ENCODE measurements at regions not wholly inside any gene's neighbourhood (a gene's known extent, or its start where the extent isn't known, plus 50 kb on each side); places are given as distances from the start of the nearest gene placed in this dataset.

DNA sequence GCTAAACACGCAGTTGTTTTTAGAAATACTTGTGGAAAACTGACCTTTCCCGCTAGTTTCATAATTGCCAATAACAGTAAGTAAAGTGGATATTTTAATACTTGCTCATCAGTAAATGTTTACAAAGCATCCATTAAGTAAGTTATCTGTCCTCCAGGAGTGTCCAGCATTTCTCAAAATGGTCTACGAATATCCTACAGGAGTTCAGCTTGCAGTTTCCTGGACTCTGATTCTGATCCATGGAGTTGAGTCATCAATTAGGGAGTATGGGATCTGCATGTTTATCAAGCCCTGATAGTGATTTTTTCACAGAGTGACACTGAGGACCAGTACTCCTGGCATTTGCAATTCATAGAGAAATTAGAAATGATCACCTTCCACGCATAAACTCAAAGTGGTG is 325.2 kb upstream of the AADAT start:
- ATAC-seq (ENCODE audit: low read depth) (no peak), DNase-seq (ENCODE audit: low spot score) (no peak)
- no peak overlapping the region for H3K4me3 ChIP-seq (ENCODE audit: severe bottlenecking)
- H3K27me3 ChIP-seq (ENCODE audit: insufficient read depth, poor library complexity, severe bottlenecking) = no peaks in the 10 kb centered on the region
- no peaks in the 10 kb centered on the region for H3K4me1 ChIP-seq (ENCODE audit: insufficient read depth, poor library complexity, severe bottlenecking)
- no peaks in the 10 kb centered on the region for H3K36me3 ChIP-seq (ENCODE audit: low read depth)
- no peak overlapping the region for H3K27ac ChIP-seq (ENCODE audit: poor library complexity, severe bottlenecking)
- H3K9me3 ChIP-seq (ENCODE audit: severe bottlenecking) = no peaks in the 10 kb centered on the region
- TF ChIP-seq, protein P1, sequence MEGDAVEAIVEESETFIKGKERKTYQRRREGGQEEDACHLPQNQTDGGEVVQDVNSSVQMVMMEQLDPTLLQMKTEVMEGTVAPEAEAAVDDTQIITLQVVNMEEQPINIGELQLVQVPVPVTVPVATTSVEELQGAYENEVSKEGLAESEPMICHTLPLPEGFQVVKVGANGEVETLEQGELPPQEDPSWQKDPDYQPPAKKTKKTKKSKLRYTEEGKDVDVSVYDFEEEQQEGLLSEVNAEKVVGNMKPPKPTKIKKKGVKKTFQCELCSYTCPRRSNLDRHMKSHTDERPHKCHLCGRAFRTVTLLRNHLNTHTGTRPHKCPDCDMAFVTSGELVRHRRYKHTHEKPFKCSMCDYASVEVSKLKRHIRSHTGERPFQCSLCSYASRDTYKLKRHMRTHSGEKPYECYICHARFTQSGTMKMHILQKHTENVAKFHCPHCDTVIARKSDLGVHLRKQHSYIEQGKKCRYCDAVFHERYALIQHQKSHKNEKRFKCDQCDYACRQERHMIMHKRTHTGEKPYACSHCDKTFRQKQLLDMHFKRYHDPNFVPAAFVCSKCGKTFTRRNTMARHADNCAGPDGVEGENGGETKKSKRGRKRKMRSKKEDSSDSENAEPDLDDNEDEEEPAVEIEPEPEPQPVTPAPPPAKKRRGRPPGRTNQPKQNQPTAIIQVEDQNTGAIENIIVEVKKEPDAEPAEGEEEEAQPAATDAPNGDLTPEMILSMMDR (IDR thresholded peaks at IDR 0.05; ENCODE audit: poor library complexity, severe bottlenecking) = no peak

DNA sequence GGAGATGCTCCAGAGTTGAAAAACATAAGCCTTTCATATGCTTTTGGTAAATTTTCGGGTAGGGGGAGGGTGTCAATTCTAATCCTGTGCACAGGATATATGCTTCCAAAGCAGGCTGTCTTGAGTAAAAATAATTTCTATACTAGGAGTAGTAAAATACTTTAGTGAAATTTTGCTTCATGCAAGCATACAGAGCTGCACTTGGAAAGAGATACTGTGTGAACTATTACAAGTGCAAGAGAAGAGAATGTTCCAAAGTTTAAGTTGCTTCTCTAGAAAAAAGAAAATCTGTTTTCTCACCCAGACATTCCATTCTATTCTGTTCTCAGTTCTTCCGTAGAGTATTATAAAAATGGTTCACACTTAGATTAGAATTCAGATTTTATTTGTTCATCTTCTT is 324.6 kb upstream of the AADAT start:
- TF ChIP-seq, protein P1 (IDR thresholded peaks at IDR 0.05; ENCODE audit: poor library complexity, severe bottlenecking) = no peak
- DNase-seq (ENCODE audit: low spot score) = no peak
- no peaks in the 10 kb centered on the region for H3K36me3 ChIP-seq (ENCODE audit: low read depth)
- no peaks in the 10 kb centered on the region for H3K4me1 ChIP-seq (ENCODE audit: insufficient read depth, poor library complexity, severe bottlenecking)
- no peaks in the 10 kb centered on the region for H3K9me3 ChIP-seq (ENCODE audit: severe bottlenecking)
- no peak overlapping the region for H3K4me3 ChIP-seq (ENCODE audit: severe bottlenecking)
- H3K27me3 ChIP-seq (ENCODE audit: insufficient read depth, poor library complexity, severe bottlenecking) = no peaks in the 10 kb centered on the region
- H3K27ac ChIP-seq (ENCODE audit: poor library complexity, severe bottlenecking) = no peak overlapping the region
- no peak for ATAC-seq (ENCODE audit: low read depth)

DNA sequence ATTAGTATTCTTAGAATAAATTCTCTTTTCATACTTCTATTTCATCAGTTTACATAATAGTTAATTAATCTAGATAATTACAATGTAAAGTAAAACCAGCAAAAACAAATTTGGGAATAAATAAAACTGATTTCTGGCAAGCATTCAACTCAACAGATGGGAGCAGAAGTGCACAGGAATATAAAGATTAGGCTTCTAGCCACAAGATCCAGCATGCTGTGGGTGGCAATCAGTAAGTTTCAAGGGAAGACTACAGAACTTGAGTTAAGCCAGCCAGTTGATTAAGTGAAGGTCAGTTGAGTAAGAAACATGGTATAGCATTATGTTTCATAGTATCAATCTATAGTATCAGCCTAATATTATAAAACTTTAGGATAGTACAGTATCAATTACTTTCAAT is 324.2 kb upstream of the AADAT start:
- no peak overlapping the region for H3K27ac ChIP-seq (ENCODE audit: poor library complexity, severe bottlenecking)
- no peaks in the 10 kb centered on the region for H3K4me1 ChIP-seq (ENCODE audit: insufficient read depth, poor library complexity, severe bottlenecking)
- H3K36me3 ChIP-seq (ENCODE audit: low read depth) = no peaks in the 10 kb centered on the region
- no peaks in the 10 kb centered on the region for H3K9me3 ChIP-seq (ENCODE audit: severe bottlenecking)
- ATAC-seq (ENCODE audit: low read depth) (no peak), DNase-seq (ENCODE audit: low spot score) (no peak)
- TF ChIP-seq, protein P1 (IDR thresholded peaks at IDR 0.05; ENCODE audit: poor library complexity, severe bottlenecking) = no peak
- no peak overlapping the region for H3K4me3 ChIP-seq (ENCODE audit: severe bottlenecking)
- H3K27me3 ChIP-seq (ENCODE audit: insufficient read depth, poor library complexity, severe bottlenecking) = no peaks in the 10 kb centered on the region

DNA sequence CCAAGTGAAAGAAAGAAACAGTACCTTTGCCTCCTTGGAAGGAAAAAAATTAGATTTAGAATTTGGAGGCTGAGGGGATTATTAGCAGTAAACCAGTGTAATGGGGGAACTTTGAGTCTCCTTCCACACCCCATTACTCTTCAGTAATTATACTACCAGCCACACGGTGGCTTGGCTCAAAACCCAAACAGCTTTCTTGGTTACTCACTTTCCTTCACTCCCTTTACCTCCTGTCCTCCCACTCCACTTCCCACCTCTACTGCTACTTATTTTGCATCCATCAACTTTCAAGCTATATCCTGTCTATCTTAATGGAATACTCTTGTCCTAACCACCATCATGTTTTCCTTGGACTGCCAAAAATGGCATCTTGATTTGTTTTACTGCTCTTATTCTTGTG is 310.6 kb upstream of the AADAT start:
- TF ChIP-seq, protein P1 (IDR thresholded peaks at IDR 0.05; ENCODE audit: poor library complexity, severe bottlenecking) = no peak
- Histone ChIP-seq H3K27me3 (ENCODE audit: insufficient read depth, poor library complexity, severe bottlenecking) (no peaks in the 10 kb centered on the region), H3K36me3 (ENCODE audit: low read depth) (no peaks in the 10 kb centered on the region), H3K4me1 (ENCODE audit: insufficient read depth, poor library complexity, severe bottlenecking) (peaks cover 7% of the 10 kb centered on the region), H3K27ac (ENCODE audit: poor library complexity, severe bottlenecking) (no peak overlapping the region), H3K4me3 (ENCODE audit: severe bottlenecking) (no peak overlapping the region), H3K9me3 (ENCODE audit: severe bottlenecking) (no peaks in the 10 kb centered on the region)
- ATAC-seq (ENCODE audit: low read depth) (no peak), DNase-seq (ENCODE audit: low spot score) (no peak)

DNA sequence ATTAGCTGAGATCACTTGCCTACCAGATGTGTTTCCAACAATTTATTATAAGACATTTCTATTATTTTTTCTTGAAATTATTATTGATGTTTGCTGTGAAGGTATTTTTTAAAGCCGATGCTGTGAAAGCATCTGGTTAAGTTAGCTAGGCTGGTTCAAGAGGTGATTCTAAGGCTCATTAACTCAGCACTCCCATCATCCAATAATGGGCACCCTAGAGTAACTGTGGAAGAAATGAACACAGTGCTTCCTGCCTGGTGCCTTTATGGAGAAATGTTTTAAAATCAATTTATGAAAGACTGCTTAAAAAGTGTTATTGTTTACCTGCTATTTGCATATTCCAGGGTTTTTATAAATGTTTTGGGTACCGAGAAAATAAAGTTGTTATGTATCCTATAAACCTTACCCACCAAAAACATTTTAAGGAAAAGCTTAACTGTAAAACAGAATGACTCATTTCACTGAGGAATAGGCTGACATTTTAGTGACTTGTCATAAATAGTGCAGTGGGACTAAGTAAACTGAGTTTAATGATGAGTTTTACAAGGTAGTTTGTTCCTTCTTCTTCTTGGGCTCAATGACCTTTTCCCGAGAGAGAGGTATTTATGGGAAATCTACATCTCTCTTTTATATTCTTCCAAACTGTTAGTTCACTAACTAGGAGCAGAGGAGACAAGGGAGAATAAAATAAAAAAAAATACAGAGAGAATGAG is 310.0 kb upstream of the AADAT start:
- H3K36me3 ChIP-seq (ENCODE audit: low read depth) = no peaks in the 10 kb centered on the region
- TF ChIP-seq, protein P1 (IDR thresholded peaks at IDR 0.05; ENCODE audit: poor library complexity, severe bottlenecking) = no peak
- ATAC-seq (ENCODE audit: low read depth) (no peak), DNase-seq (ENCODE audit: low spot score) (no peak)
- H3K27me3 ChIP-seq (ENCODE audit: insufficient read depth, poor library complexity, severe bottlenecking) = no peaks in the 10 kb centered on the region
- no peak overlapping the region for H3K4me3 ChIP-seq (ENCODE audit: severe bottlenecking)
- no peaks in the 10 kb centered on the region for H3K9me3 ChIP-seq (ENCODE audit: severe bottlenecking)
- peaks cover 7% of the 10 kb centered on the region for H3K4me1 ChIP-seq (ENCODE audit: insufficient read depth, poor library complexity, severe bottlenecking)
- no peak overlapping the region for H3K27ac ChIP-seq (ENCODE audit: poor library complexity, severe bottlenecking)
